ENCODE measurements at regions not wholly inside any gene's neighbourhood (a gene's known extent, or its start where the extent isn't known, plus 50 kb on each side); places are given as distances from the start of the nearest gene placed in this dataset.
"Not testable (repeated sequence)": the region's sequence is repeated elsewhere in the genome, so short reads cannot be mapped to it uniquely, and the experiment has no call there.

DNA sequence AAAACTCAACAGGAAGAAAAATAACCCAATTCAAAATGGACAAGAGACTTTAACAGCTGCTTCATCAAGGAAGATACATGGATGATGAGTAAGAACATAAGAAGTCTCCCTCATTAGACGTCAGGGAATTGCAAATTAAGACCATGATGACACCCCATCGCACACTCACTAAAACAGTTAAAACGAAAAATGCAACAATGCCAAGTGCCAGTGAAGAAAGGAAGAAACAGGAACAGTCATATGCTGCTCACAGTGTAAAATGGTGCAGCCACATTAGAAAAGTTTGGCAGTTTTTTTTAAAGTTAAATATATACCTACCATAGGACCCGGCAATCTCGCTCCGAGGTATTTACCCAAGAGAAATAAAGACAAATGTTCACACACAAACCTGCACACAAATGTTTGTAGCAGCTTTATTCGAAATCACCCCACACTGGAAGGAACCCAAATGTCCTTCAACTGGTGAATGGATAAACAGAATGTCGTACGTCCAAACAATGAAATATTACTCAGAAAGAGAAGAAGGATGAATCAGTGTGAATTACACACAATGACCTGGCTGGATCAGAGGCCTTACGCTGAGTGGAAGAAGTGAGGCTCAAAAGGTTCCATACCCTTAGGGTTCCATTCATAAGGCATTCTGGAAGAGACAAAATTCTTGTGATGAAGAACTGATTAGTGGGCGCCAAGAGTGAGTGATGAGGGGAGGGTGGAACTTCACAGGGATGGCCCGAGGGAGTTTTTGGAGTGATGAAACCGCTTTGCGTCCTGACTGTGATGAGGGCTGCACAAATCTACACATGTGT lies 110.3 kb downstream of the C16orf95 start:
- peaks cover 43% of the 10 kb centered on the region for H3K4me1 ChIP-seq (ENCODE audit: control insufficient read depth, extremely low read depth, insufficient read depth, low read length)
- TF ChIP-seq EZH2 (IDR thresholded peaks at IDR 0.05; ENCODE audit: low read length, missing control alignments) (no peak), CTCF (conservative IDR thresholded peaks at IDR 0.05 in 1 of 2, IDR thresholded peaks at IDR 0.05 in 1 of 2; ENCODE audit: low read depth in 1 of 2, low read length in 2 of 2) (no peak)
- no peaks in the 10 kb centered on the region for H3K79me2 ChIP-seq (ENCODE audit: control insufficient read depth, insufficient read depth, low read length)
- H3K4me3 ChIP-seq (replicated peaks in 1 of 4; ENCODE audit: control extremely low read depth in 1 of 4, insufficient read depth in 1 of 4, low read depth in 3 of 4, low read length in 4 of 4), result no peak overlapping the region
- H3K27me3 ChIP-seq (ENCODE audit: control insufficient read depth, insufficient read depth, low read length), result no peaks in the 10 kb centered on the region
- DNase-seq (ENCODE audit: low read depth in 2 of 2), result peak; percentile 48 to 84
- no peak overlapping the region for H3K9ac ChIP-seq (ENCODE audit: insufficient read depth, low read length)
- no peaks in the 10 kb centered on the region for H4K20me1 ChIP-seq (ENCODE audit: control insufficient read depth, extremely low read depth, insufficient read depth, low read length)
- H3K9me3 ChIP-seq (ENCODE audit: control insufficient read depth, insufficient read depth, low read depth, low read length), result no peaks in the 10 kb centered on the region
- H3K36me3 ChIP-seq (ENCODE audit: control insufficient read depth, insufficient read depth, low read length), result no peaks in the 10 kb centered on the region
- peak overlapping the region; percentile 66 for H3K27ac ChIP-seq (ENCODE audit: insufficient read depth, low read length)
- peak overlapping the region; percentile 71 for H3K4me2 ChIP-seq (ENCODE audit: extremely low read depth, insufficient read depth, low read length)
- H2AFZ ChIP-seq (ENCODE audit: low read length), result no peak overlapping the region

DNA sequence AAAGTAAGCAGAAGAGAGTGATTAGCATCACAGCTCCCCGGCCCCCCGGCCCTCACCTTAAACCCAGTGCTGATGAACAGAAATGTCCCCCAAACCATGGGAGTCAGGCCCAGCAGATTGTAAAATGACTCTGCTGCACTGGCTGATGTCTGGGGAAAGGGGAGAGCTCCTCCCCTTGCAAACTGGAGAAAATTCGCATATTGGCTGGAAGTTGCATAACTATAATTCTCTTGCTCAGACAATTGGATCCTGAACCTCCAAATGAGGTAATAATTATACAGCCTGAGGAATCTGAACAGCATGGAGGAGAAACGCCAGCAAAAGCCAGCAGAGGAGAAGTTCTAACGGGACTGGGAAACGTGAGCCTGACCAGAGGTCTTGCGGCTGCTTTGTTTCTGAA lies 109.7 kb downstream of the C16orf95 start:
- DNase-seq (ENCODE audit: low read depth in 2 of 2), result peak; percentile 87 to 89
- Histone ChIP-seq H3K9ac (ENCODE audit: insufficient read depth, low read length) (no peak overlapping the region), H3K27ac (ENCODE audit: insufficient read depth, low read length) (peak overlapping the region; percentile 66)

DNA sequence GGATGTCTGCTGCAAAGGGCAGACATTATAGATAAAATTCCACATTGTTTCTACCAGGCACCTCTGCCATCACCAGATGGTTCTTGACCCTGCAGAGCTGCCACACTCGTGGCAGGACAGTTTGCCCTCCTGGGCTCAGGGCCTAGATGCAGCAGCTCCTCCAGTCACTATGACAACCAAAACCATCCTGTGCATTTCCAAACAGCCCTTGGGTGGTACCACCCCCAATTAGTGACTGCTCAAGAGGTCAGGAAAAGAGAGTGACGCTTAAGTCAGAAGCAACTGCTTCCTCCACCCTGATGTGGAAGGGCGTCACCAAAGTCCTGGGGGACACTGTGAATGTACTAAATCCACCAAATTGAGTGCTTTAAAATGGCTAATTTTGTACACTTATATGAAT lies 109.2 kb downstream of the C16orf95 start:
- Histone ChIP-seq H3K36me3 (ENCODE audit: control insufficient read depth, insufficient read depth, low read length) (no peaks in the 10 kb centered on the region), H3K4me3 (replicated peaks in 1 of 4; ENCODE audit: control extremely low read depth in 1 of 4, insufficient read depth in 1 of 4, low read depth in 3 of 4, low read length in 4 of 4) (no peak overlapping the region), H3K27me3 (ENCODE audit: control insufficient read depth, insufficient read depth, low read length) (no peaks in the 10 kb centered on the region), H4K20me1 (ENCODE audit: control insufficient read depth, extremely low read depth, insufficient read depth, low read length) (no peaks in the 10 kb centered on the region), H3K27ac (ENCODE audit: insufficient read depth, low read length) (peak overlapping the region; percentile 66), H3K4me2 (ENCODE audit: extremely low read depth, insufficient read depth, low read length) (peak overlapping the region; percentile 71), H2AFZ (ENCODE audit: low read length) (no peak overlapping the region), H3K9me3 (ENCODE audit: control insufficient read depth, insufficient read depth, low read depth, low read length) (no peaks in the 10 kb centered on the region), H3K9ac (ENCODE audit: insufficient read depth, low read length) (no peak overlapping the region), H3K79me2 (ENCODE audit: control insufficient read depth, insufficient read depth, low read length) (no peaks in the 10 kb centered on the region), H3K4me1 (ENCODE audit: control insufficient read depth, extremely low read depth, insufficient read depth, low read length) (peaks cover 41% of the 10 kb centered on the region)
- peak in 1 of 2 donors; percentile 27 for DNase-seq (ENCODE audit: low read depth in 2 of 2)
- no peak for TF ChIP-seq CTCF (conservative IDR thresholded peaks at IDR 0.05 in 1 of 2, IDR thresholded peaks at IDR 0.05 in 1 of 2; ENCODE audit: low read depth in 1 of 2, low read length in 2 of 2)
- no peak for TF ChIP-seq EZH2 (IDR thresholded peaks at IDR 0.05; ENCODE audit: low read length, missing control alignments)

More for the DNA sequence above, 109.7 kb downstream of the C16orf95 start:
- no peaks in the 10 kb centered on the region for H4K20me1 ChIP-seq (ENCODE audit: control insufficient read depth, extremely low read depth, insufficient read depth, low read length)
- peak overlapping the region; percentile 71 for H3K4me2 ChIP-seq (ENCODE audit: extremely low read depth, insufficient read depth, low read length)
- no peaks in the 10 kb centered on the region for H3K36me3 ChIP-seq (ENCODE audit: control insufficient read depth, insufficient read depth, low read length)
- no peak overlapping the region for H3K4me3 ChIP-seq (replicated peaks in 1 of 4; ENCODE audit: control extremely low read depth in 1 of 4, insufficient read depth in 1 of 4, low read depth in 3 of 4, low read length in 4 of 4)
- H3K4me1 ChIP-seq (ENCODE audit: control insufficient read depth, extremely low read depth, insufficient read depth, low read length), result peaks cover 41% of the 10 kb centered on the region
- H3K79me2 ChIP-seq (ENCODE audit: control insufficient read depth, insufficient read depth, low read length), result no peaks in the 10 kb centered on the region
- no peaks in the 10 kb centered on the region for H3K9me3 ChIP-seq (ENCODE audit: control insufficient read depth, insufficient read depth, low read depth, low read length)
- H2AFZ ChIP-seq (ENCODE audit: low read length), result no peak overlapping the region
- no peaks in the 10 kb centered on the region for H3K27me3 ChIP-seq (ENCODE audit: control insufficient read depth, insufficient read depth, low read length)
- TF ChIP-seq EZH2 (IDR thresholded peaks at IDR 0.05; ENCODE audit: low read length, missing control alignments) (no peak), CTCF (conservative IDR thresholded peaks at IDR 0.05 in 1 of 2, IDR thresholded peaks at IDR 0.05 in 1 of 2; ENCODE audit: low read depth in 1 of 2, low read length in 2 of 2) (no peak)

GRCh38 chr16:87208968-87209367 lies 108.2 kb downstream of the C16orf95 start:
- not testable (repeated sequence) for H3K36me3 ChIP-seq (ENCODE audit: control insufficient read depth, insufficient read depth, low read length); H3K79me2 ChIP-seq (ENCODE audit: control insufficient read depth, insufficient read depth, low read length); DNase-seq (ENCODE audit: low read depth in 2 of 2); H3K4me2 ChIP-seq (ENCODE audit: extremely low read depth, insufficient read depth, low read length); H3K27ac ChIP-seq (ENCODE audit: insufficient read depth, low read length); H3K9ac ChIP-seq (ENCODE audit: insufficient read depth, low read length); H3K4me3 ChIP-seq (replicated peaks in 1 of 4; ENCODE audit: control extremely low read depth in 1 of 4, insufficient read depth in 1 of 4, low read depth in 3 of 4, low read length in 4 of 4); H4K20me1 ChIP-seq (ENCODE audit: control insufficient read depth, extremely low read depth, insufficient read depth, low read length); H3K9me3 ChIP-seq (ENCODE audit: control insufficient read depth, insufficient read depth, low read depth, low read length); H3K27me3 ChIP-seq (ENCODE audit: control insufficient read depth, insufficient read depth, low read length); H2AFZ ChIP-seq (ENCODE audit: low read length)
- peaks cover 38% of the 10 kb centered on the region for H3K4me1 ChIP-seq (ENCODE audit: control insufficient read depth, extremely low read depth, insufficient read depth, low read length)
